ENCODE measurements at regions not wholly inside any gene's neighbourhood (a gene's known extent, or its start where the extent isn't known, plus 50 kb on each side); places are given as distances from the start of the nearest gene placed in this dataset.

- TF ChIP-seq CTCF (conservative IDR thresholded peaks at IDR 0.05) (no peak), ZFX (IDR thresholded peaks at IDR 0.05) (no peak)
- H3K27ac ChIP-seq = no peak overlapping the region
Measured at GRCh38 chr6:130748041-130748440, 79.2 kb upstream of the SMLR1 start.

- no peak overlapping the region for H3K27ac ChIP-seq
- no peak for TF ChIP-seq ZFX (IDR thresholded peaks at IDR 0.05)
- TF ChIP-seq CTCF (conservative IDR thresholded peaks at IDR 0.05) = no peak; the same call in 1 of the 2 replicates
Measured at GRCh38 chr6:130749402-130749801, 77.8 kb upstream of the SMLR1 start.

GRCh38 chr6:130752267-130752666 is 74.9 kb upstream of the SMLR1 start:
- H3K27ac ChIP-seq = no peak overlapping the region
- no peak for TF ChIP-seq ZFX (IDR thresholded peaks at IDR 0.05)
- TF ChIP-seq CTCF (conservative IDR thresholded peaks at IDR 0.05) = no peak

GRCh38 chr6:130754786-130755367 is 72.3 kb upstream of the SMLR1 start:
- H3K27ac ChIP-seq = no peak overlapping the region
- TF ChIP-seq ZFX (IDR thresholded peaks at IDR 0.05) (no peak), CTCF (conservative IDR thresholded peaks at IDR 0.05) (no peak)

- TF ChIP-seq CTCF (conservative IDR thresholded peaks at IDR 0.05) (no peak), ZFX (IDR thresholded peaks at IDR 0.05) (no peak)
- H3K27ac ChIP-seq = no peak overlapping the region
Measured at GRCh38 chr6:130755368-130756034, 71.7 kb upstream of the SMLR1 start.

GRCh38 chr6:130756824-130757223 is 70.4 kb upstream of the SMLR1 start:
- H3K27ac ChIP-seq = no peak overlapping the region
- TF ChIP-seq CTCF (conservative IDR thresholded peaks at IDR 0.05) (no peak), ZFX (IDR thresholded peaks at IDR 0.05) (no peak)

DNA sequence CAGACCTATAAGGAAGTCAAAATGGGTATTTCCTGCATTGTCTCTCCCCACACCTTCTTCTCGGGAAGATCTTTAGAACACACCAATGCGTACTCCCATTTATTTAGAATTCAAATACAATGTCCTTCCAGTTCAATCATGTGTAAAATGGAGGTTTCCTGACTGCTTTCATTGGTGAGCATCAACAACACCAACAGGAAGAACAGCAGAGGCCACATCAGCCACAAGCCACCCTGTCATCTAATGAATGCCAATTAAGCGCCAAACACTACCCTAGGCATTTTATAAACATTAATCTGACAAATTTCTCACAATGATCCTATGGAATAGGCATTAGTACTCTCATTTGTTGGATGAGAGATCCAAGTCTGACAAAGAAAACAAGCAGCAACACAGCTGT is 68.4 kb upstream of the SMLR1 start:
- TF ChIP-seq ZFX (IDR thresholded peaks at IDR 0.05) (no peak), CTCF (conservative IDR thresholded peaks at IDR 0.05) (no peak)
- H3K27ac ChIP-seq = no peak overlapping the region

All from C4-2B (cell line).